ENCODE measurements at regions not wholly inside any gene's neighbourhood (a gene's known extent, or its start where the extent isn't known, plus 50 kb on each side); places are given as distances from the start of the nearest gene placed in this dataset.

- CTCF ChIA-PET (ENCODE audit: partially characterized antibody), result interaction anchor here (0.6 to 1.2 kb wide), 2 partner anchors 29 to 423 kb away, joined by 3 read pairs; no protein-coding TSS in a partner anchor
- no peak for FAIRE-seq
Measured at GRCh38 chr18:24991141-24992060, 360.6 kb downstream of the ZNF521 start.

More at GRCh38 chr18:24991141-24992060, 360.6 kb downstream of the ZNF521 start:
- no peak overlapping the region for H4K5ac ChIP-seq (ENCODE audit: insufficient read length, low read depth, low read length)
- no peak overlapping the region for H3K27ac ChIP-seq (ENCODE audit: low read depth, low read length)
- H3K23ac ChIP-seq (ENCODE audit: insufficient read length), result no peak overlapping the region
- no peaks in the 10 kb centered on the region for H3K79me2 ChIP-seq (ENCODE audit: control insufficient read depth in 1 of 2, insufficient read depth in 2 of 2, low read length in 2 of 2)
- H2AFZ ChIP-seq (ENCODE audit: low read length), result no peak overlapping the region
- H3K79me1 ChIP-seq (ENCODE audit: low read depth, low read length), result no peaks in the 10 kb centered on the region
- H4K20me1 ChIP-seq (replicated peaks in 1 of 2; ENCODE audit: control insufficient read depth in 1 of 2, insufficient read depth in 2 of 2, low read length in 2 of 2), result no peaks in the 10 kb centered on the region
- H2AK5ac ChIP-seq (ENCODE audit: low read depth, low read length), result no peak overlapping the region
- H3K18ac ChIP-seq (ENCODE audit: extremely low read depth, low read length), result no peak overlapping the region
- no peak overlapping the region for H2BK120ac ChIP-seq (replicated peaks; ENCODE audit: low read depth, low read length)
- POLR2A ChIA-PET (ENCODE audit: partially characterized antibody), result no interaction called here
- TF ChIP-seq SRF (IDR thresholded peaks at IDR 0.05; ENCODE audit: low read depth, low read length) (no peak), BRCA1 (IDR thresholded peaks at IDR 0.05; ENCODE audit: low read depth, low read length) (no peak), GTF2F1 (IDR thresholded peaks at IDR 0.05; ENCODE audit: borderline replicate concordance, low read depth, low read length) (no peak)
- H3K56ac ChIP-seq (replicated peaks; ENCODE audit: insufficient read length, low read depth, low read length), result no peak overlapping the region
- no peaks in the 10 kb centered on the region for H3K9me3 ChIP-seq (ENCODE audit: insufficient read depth in 2 of 2, low read depth in 1 of 2, low read length in 1 of 2)
- H3K9ac ChIP-seq (replicated peaks in 1 of 4; ENCODE audit: extremely low read depth in 1 of 4, low read depth in 3 of 4, low read length in 3 of 4), result no peak overlapping the region
- DNase-seq (ENCODE audit: low read depth in 1 of 2, low spot score in 2 of 2), result no peak
- H2BK15ac ChIP-seq (ENCODE audit: low read length), result no peak overlapping the region
- no peaks in the 10 kb centered on the region for H3K36me3 ChIP-seq (ENCODE audit: control insufficient read depth in 2 of 4, insufficient read depth in 4 of 4, low read length in 3 of 4)
- no peak overlapping the region for H3K14ac ChIP-seq (ENCODE audit: insufficient read length)
- H3K27me3 ChIP-seq (replicated peaks in 1 of 4; ENCODE audit: control insufficient read depth in 3 of 4, extremely low read depth in 1 of 4, insufficient read depth in 3 of 4, low read length in 3 of 4), result no peaks in the 10 kb centered on the region; a peak in 1 of 7 replicates
- H3K4ac ChIP-seq (replicated peaks; ENCODE audit: insufficient read length, low read depth, low read length), result no peak overlapping the region
- WGBS, 2 experiments (ENCODE audit: extremely low coverage in 1 of 2, insufficient coverage in 1 of 2, insufficient read length in 1 of 2, insufficient replicate concordance in 2 of 2, low coverage in 1 of 2, low lambda C conversion rate in 2 of 2, missing lambda C conversion rate in 1 of 2), result 84% methylated on average over 14 of the region's 14 CpGs; no CpG with 5 or more reads in 1 of the 2 experiments
- no peak overlapping the region for H3K4me2 ChIP-seq (ENCODE audit: insufficient read depth in 1 of 2, low read depth in 2 of 2, low read length in 2 of 2)
- H3K4me3 ChIP-seq (ENCODE audit: extremely low read depth in 1 of 4, insufficient read depth in 2 of 4, low read depth in 3 of 4, low read length in 4 of 4), result no peak overlapping the region
- H3K23me2 ChIP-seq (ENCODE audit: low read depth, low read length), result no peaks in the 10 kb centered on the region
- peaks cover 4 to 16% (median 13%) of the 10 kb centered on the region in 4 experiments; a peak in 5 of 7 replicates for H3K4me1 ChIP-seq (replicated peaks in 1 of 4; ENCODE audit: control insufficient read depth in 3 of 4, insufficient read depth in 4 of 4, low read length in 3 of 4)
- H2BK5ac ChIP-seq (ENCODE audit: low read depth, low read length), result no peak overlapping the region
- H4K91ac ChIP-seq (replicated peaks; ENCODE audit: insufficient read length, low read length), result no peak overlapping the region
- H2BK20ac ChIP-seq (ENCODE audit: low read length), result no peak overlapping the region
- H4K8ac ChIP-seq (ENCODE audit: extremely low read depth, insufficient read depth, low read length), result no peak overlapping the region
- no peak overlapping the region for H2BK12ac ChIP-seq (ENCODE audit: low read depth, low read length)
